HepG2 (cell line): ENCODE measurements at regions not wholly inside any gene's neighbourhood (a gene's known extent, or its start where the extent isn't known, plus 50 kb on each side); places are given as distances from the start of the nearest gene placed in this dataset.

Experiments
- ATAC-seq: fragments of 200-7000 bp; cut with Tn5 transposase; 3 replicates; pipeline ENCODE4 v1.9.1; 2020; ENCODE audit warnings: mild to moderate bottlenecking, moderate library complexity
- BruUV-seq: library from RNA; stranded (reverse); fragments of 400-500 nt; replicated peaks from 2 replicates; lab custom pipeline; 2021; lab: Mats Ljungman, UMichigan
- CTCF ChIA-PET: fragments of 300-600 bp; formaldehyde crosslinking; extraction: SDS; loops from one replicate; lab custom pipeline; 2021; ENCODE audit warnings: low total read pairs, inconsistent platforms, low intra/inter-chr PET ratio; lab: Yijun Ruan, JAX
- POLR2A ChIA-PET: fragments of 350-600 bp; sonication (Branson Sonifier 250); formaldehyde crosslinking; loops from one replicate; lab custom pipeline; 2020; ENCODE audit warnings: antibody characterized with exemption, inconsistent platforms; lab: Yijun Ruan, JAX
- DNase-seq: peaks from one replicate; pipeline ENCODE4 v3.0.0-alpha.2; 2015; ENCODE audit warnings: low spot score
- FAIRE-seq: peaks from 3 replicates; lab custom pipeline; 2011; peaks lifted over from hg19 to GRCh38; lab: Jason Lieb, UNC
- H2AFZ ChIP-seq: one replicate; pipeline ENCODE4 v1.6.1; 2011; ENCODE audit warnings: low read length, inconsistent platforms
- H3K27ac ChIP-seq: fragments of 300-600 bp; 3 replicates; pipeline ENCODE4 v1.8.0; 2011; ENCODE audit warnings: mixed run types, mild to moderate bottlenecking, mixed read lengths, low read length, inconsistent platforms; ENCODE audit not compliant: insufficient read depth; ENCODE audit errors: extremely low read length
- H3K27me3 ChIP-seq, 2 experiments: fragments of 200-600 bp in 1 of 2; 2 replicates in 1 of 2; 3 replicates in 1 of 2; pipeline versions ENCODE4 v1.6.0 to v1.8.0; 2011; ENCODE audit warnings: low read length in 2 of 2, mild to moderate bottlenecking in 2 of 2, moderate library complexity in 2 of 2, inconsistent platforms in 1 of 2; ENCODE audit not compliant: insufficient read depth in 2 of 2, control insufficient read depth in 1 of 2
- H3K36me3 ChIP-seq, 2 experiments: fragments of 200-600 bp in 1 of 2; replicated peaks in 1 of 2; 2 replicates in 1 of 2; 3 replicates in 1 of 2; pipeline versions ENCODE4 v1.5.1 to v1.8.0; 2011; ENCODE audit warnings: low read length in 2 of 2, inconsistent platforms in 1 of 2; ENCODE audit not compliant: insufficient read depth in 2 of 2, control insufficient read depth in 1 of 2
- H3K4me1 ChIP-seq: 2 replicates; pipeline ENCODE4 v1.5.1; 2012; ENCODE audit warnings: low read length, inconsistent platforms; ENCODE audit not compliant: insufficient read depth
- H3K4me2 ChIP-seq: 2 replicates; pipeline ENCODE4 v1.6.0; 2011; ENCODE audit warnings: low read depth, low read length, inconsistent platforms
- H3K4me3 ChIP-seq, 3 experiments: fragments of 200-600 bp in 1 of 3; sonication (generic), shearing (Covaris generic) in 1 of 3; replicated peaks in 1 of 3; 2 replicates each; pipeline ENCODE4 v1.5.1; 2011 to 2016; ENCODE audit warnings: low read length in 3 of 3, inconsistent platforms in 2 of 3, low read depth in 2 of 3, mild to moderate bottlenecking in 2 of 3, control low read depth in 1 of 3, mixed read lengths in 1 of 3; ENCODE audit not compliant: insufficient read depth in 1 of 3
- H3K79me2 ChIP-seq: one replicate; pipeline ENCODE4 v1.6.1; 2011; ENCODE audit warnings: low read length, inconsistent platforms; ENCODE audit not compliant: insufficient read depth
- H3K9ac ChIP-seq: 2 replicates; pipeline ENCODE4 v1.6.0; 2011; ENCODE audit warnings: mild to moderate bottlenecking, low read depth, low read length, inconsistent platforms; ENCODE audit not compliant: insufficient read depth
- H3K9me3 ChIP-seq: 2 replicates; pipeline ENCODE4 v1.5.1; 2012; ENCODE audit warnings: mild to moderate bottlenecking, low read length
- H4K20me1 ChIP-seq: 2 replicates; pipeline ENCODE4 v1.6.0; 2011; ENCODE audit warnings: inconsistent platforms, mild to moderate bottlenecking, low read length, moderate library complexity; ENCODE audit not compliant: insufficient read depth
- ARHGAP35 ChIP-seq: sonication (generic); formaldehyde crosslinking; IDR thresholded peaks from 2 replicates; pipeline ENCODE4 v1.9.0; 2022; ENCODE audit warnings: mild to moderate bottlenecking, inconsistent platforms, moderate library complexity, missing genetic modification reagents, borderline replicate concordance
- ARID2 ChIP-seq: sonication (generic); formaldehyde crosslinking; IDR thresholded peaks from 2 replicates; pipeline ENCODE4 v1.8.1; 2022; ENCODE audit warnings: mild to moderate bottlenecking, missing genetic modification reagents, borderline replicate concordance
- ELF1 ChIP-seq: sonication (generic); formaldehyde crosslinking; IDR thresholded peaks from 2 replicates; pipeline ENCODE4 v1.4.0; 2020; ENCODE audit warnings: missing genetic modification reagents
- FIP1L1 ChIP-seq: fragments of 200-400 bp; formaldehyde crosslinking; IDR thresholded peaks from 2 replicates; pipeline ENCODE4 v1.6.1; 2018; ENCODE audit warnings: low read depth, mild to moderate bottlenecking, low read length, moderate library complexity, borderline replicate concordance; ENCODE audit not compliant: insufficient read depth
- PATZ1 ChIP-seq: sonication (generic); formaldehyde crosslinking; IDR thresholded peaks from 2 replicates; pipeline ENCODE4 v1.4.0; 2020; ENCODE audit warnings: missing genetic modification reagents
- RNF2 ChIP-seq: fragments of 450-650 bp; conservative IDR thresholded peaks from 2 replicates; pipeline ENCODE4 v1.6.1; 2016; ENCODE audit warnings: low read depth
- SMAD9 ChIP-seq: sonication (generic); formaldehyde crosslinking; IDR thresholded peaks from 2 replicates; pipeline ENCODE4 v1.5.1; 2020; ENCODE audit warnings: mild to moderate bottlenecking, missing genetic modification reagents
- SRSF4 ChIP-seq: fragments of 200-400 bp; formaldehyde crosslinking; IDR thresholded peaks from one replicate; pipeline ENCODE4 v1.6.1; 2018; ENCODE audit warnings: mild to moderate bottlenecking, low read depth, low read length, moderate library complexity; ENCODE audit not compliant: poor library complexity, severe bottlenecking
- ZFP41 ChIP-seq: sonication (generic); formaldehyde crosslinking; IDR thresholded peaks from 2 replicates; pipeline ENCODE4 v1.4.0; 2020; ENCODE audit warnings: mild to moderate bottlenecking, missing genetic modification reagents, borderline replicate concordance
- ZNF234 ChIP-seq: sonication (generic); formaldehyde crosslinking; conservative IDR thresholded peaks from 2 replicates; pipeline ENCODE4 v1.5.1; 2020; ENCODE audit warnings: mild to moderate bottlenecking, missing genetic modification reagents
- ZNF354B ChIP-seq: sonication (generic); formaldehyde crosslinking; IDR thresholded peaks from 2 replicates; pipeline ENCODE4 v1.8.0; 2022; ENCODE audit warnings: mild to moderate bottlenecking, missing genetic modification reagents
- ZNF7 ChIP-seq: IDR thresholded peaks from 2 replicates; pipeline ENCODE4 v1.6.1; 2016; ENCODE audit warnings: missing biosample characterization, missing genetic modification reagents
- whole genome bisulfite sequencing: methylation state at CpG from one replicate; pipeline ENCODE4 v1.1.6; 2017; ENCODE audit warnings: low lambda C conversion rate; 5-methylcytosine and 5-hydroxymethylcytosine counted together
- in situ Hi-C: cut with HindIII; loops from 2 replicates; pipeline ENCODE4 v1.10.0; 2017; ENCODE audit warnings: low pct_unique_long_range_greater_than_20kb; ENCODE audit not compliant: extremely low pct_ligation_motif_present
- intact Hi-C: fragments of 100-400 bp; cut with micrococcal nuclease; formaldehyde crosslinking; loops from one replicate; pipeline ENCODE4 v1.10.0; 2022; ENCODE audit not compliant: unreplicated experiment
- TF ChIP-seq, protein P1 (sequence below): sonication (generic); formaldehyde crosslinking; IDR thresholded peaks from 2 replicates; pipeline ENCODE4 v1.5.1; 2020; ENCODE audit warnings: mild to moderate bottlenecking, missing genetic modification reagents, moderate library complexity

DNA sequence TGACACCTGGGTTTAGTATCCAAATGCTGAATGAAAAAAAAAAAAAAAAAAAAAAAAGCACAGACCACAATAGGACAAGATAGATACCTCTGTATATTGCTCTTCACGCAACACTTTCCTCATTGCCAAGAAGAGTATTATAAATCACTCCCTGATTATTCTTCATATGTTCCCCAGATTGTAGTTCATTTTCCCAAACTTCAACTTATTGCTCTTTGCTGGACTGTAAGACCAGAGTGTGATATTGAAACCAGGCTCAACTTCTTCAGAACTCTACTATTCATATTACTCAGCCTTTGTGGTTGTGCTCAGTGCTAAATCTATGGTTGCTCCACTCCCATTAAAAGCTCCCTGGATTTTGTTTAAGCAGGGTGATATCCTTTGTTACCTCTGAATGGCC is 180.4 kb downstream of the NTMT2 start:
- Histone ChIP-seq H3K36me3 (no peaks in the 10 kb centered on the region), H3K27me3 (no peaks in the 10 kb centered on the region; a peak in 1 of 5 replicates)
- intact Hi-C loops, result no loop called here
- TF ChIP-seq ELF1, result no peak
- TF ChIP-seq SRSF4, result no peak
- TF ChIP-seq ARID2, result no peak
- no peak for TF ChIP-seq ZNF7 (CRISPR knock-in tag)
- no peak for TF ChIP-seq ZFP41 (CRISPR knock-in tag)
- no peak for TF ChIP-seq ZNF234 (CRISPR knock-in tag)
- no peak for TF ChIP-seq ARHGAP35
- no peak for TF ChIP-seq PATZ1
- no peak for TF ChIP-seq FIP1L1
- no peak for TF ChIP-seq RNF2
- TF ChIP-seq, protein P1, sequence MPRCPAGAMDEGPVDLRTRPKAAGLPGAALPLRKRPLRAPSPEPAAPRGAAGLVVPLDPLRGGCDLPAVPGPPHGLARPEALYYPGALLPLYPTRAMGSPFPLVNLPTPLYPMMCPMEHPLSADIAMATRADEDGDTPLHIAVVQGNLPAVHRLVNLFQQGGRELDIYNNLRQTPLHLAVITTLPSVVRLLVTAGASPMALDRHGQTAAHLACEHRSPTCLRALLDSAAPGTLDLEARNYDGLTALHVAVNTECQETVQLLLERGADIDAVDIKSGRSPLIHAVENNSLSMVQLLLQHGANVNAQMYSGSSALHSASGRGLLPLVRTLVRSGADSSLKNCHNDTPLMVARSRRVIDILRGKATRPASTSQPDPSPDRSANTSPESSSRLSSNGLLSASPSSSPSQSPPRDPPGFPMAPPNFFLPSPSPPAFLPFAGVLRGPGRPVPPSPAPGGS (CRISPR knock-in tag), result no peak
- TF ChIP-seq ZNF354B (CRISPR knock-in tag), result no peak
- no peak for TF ChIP-seq SMAD9 (CRISPR knock-in tag)
- TF ChIP-seq, all 625 proteins: peak for 0
- no peak for ATAC-seq
- POLR2A ChIA-PET, result no interaction called here
- CTCF ChIA-PET, result no interaction called here
- BruUV-seq, result no TSS peak
- Histone ChIP-seq H3K79me2 (no peaks in the 10 kb centered on the region), H3K4me3 (no peak overlapping the region), H3K27ac (no peak overlapping the region), H3K9ac (no peak overlapping the region), H2AFZ (no peak overlapping the region), H3K9me3 (no peaks in the 10 kb centered on the region), H4K20me1 (no peaks in the 10 kb centered on the region), H3K4me1 (no peaks in the 10 kb centered on the region), H3K4me2 (no peak overlapping the region)
- DNase-seq, result no peak
- 0% methylated on average over 1 of the region's 1 CpG for WGBS
- in situ Hi-C loops, result no loop called here
- no peak for FAIRE-seq
